LHCN-M2 (cell line): ENCODE measurements at regions not wholly inside any gene's neighbourhood (a gene's known extent, or its start where the extent isn't known, plus 50 kb on each side); places are given as distances from the start of the nearest gene placed in this dataset.

Source experiments
- DNase-seq: peaks from one replicate; pipeline ENCODE4 v3.0.0-alpha.2; 2012; ENCODE audit warnings: low read depth

- no peak for DNase-seq
Measured at GRCh38 chr9:93900971-93901861, 53.9 kb downstream of the BARX1 start.

GRCh38 chr9:93900436-93900819, 54.7 kb downstream of the BARX1 start:
- no peak for DNase-seq

GRCh38 chr9:93899609-93900435, 55.3 kb downstream of the BARX1 start:
- no peak for DNase-seq

- no peak for DNase-seq
Measured at GRCh38 chr9:93898502-93899426, 56.4 kb downstream of the BARX1 start.

GRCh38 chr9:93898026-93898425, 57.1 kb downstream of the BARX1 start:
- no peak for DNase-seq

- no peak for DNase-seq
Measured at GRCh38 chr9:93897075-93897970, 57.8 kb downstream of the BARX1 start.

GRCh38 chr9:93896496-93897033, 58.6 kb downstream of the BARX1 start:
- no peak for DNase-seq

GRCh38 chr9:93896093-93896492, 59.1 kb downstream of the BARX1 start:
- no peak for DNase-seq

- DNase-seq: no peak
Measured at GRCh38 chr9:93895535-93895934, 59.6 kb downstream of the BARX1 start.

GRCh38 chr9:93894691-93895079, 60.5 kb downstream of the BARX1 start:
- DNase-seq: no peak

GRCh38 chr9:93893899-93894690, 61.1 kb downstream of the BARX1 start:
- DNase-seq: no peak

GRCh38 chr9:93893194-93893593, 62.0 kb downstream of the BARX1 start:
- DNase-seq: no peak

- DNase-seq: no peak
Measured at GRCh38 chr9:93892748-93893147, 62.4 kb downstream of the BARX1 start.

- no peak for DNase-seq
Measured at GRCh38 chr9:93891549-93892310, 63.4 kb downstream of the BARX1 start.

- no peak for DNase-seq
Measured at GRCh38 chr9:93891050-93891449, 64.1 kb downstream of the BARX1 start.

- DNase-seq: no peak
Measured at GRCh38 chr9:93890436-93890935, 64.7 kb downstream of the BARX1 start.

- no peak for DNase-seq
Measured at GRCh38 chr9:93886911-93887310, 68.2 kb downstream of the BARX1 start.

- DNase-seq: no peak
Measured at GRCh38 chr9:93884808-93885207, 70.3 kb downstream of the BARX1 start.
